ENCODE measurements at regions not wholly inside any gene's neighbourhood (a gene's known extent, or its start where the extent isn't known, plus 50 kb on each side); places are given as distances from the start of the nearest gene placed in this dataset.

- TF ChIP-seq, protein P1, sequence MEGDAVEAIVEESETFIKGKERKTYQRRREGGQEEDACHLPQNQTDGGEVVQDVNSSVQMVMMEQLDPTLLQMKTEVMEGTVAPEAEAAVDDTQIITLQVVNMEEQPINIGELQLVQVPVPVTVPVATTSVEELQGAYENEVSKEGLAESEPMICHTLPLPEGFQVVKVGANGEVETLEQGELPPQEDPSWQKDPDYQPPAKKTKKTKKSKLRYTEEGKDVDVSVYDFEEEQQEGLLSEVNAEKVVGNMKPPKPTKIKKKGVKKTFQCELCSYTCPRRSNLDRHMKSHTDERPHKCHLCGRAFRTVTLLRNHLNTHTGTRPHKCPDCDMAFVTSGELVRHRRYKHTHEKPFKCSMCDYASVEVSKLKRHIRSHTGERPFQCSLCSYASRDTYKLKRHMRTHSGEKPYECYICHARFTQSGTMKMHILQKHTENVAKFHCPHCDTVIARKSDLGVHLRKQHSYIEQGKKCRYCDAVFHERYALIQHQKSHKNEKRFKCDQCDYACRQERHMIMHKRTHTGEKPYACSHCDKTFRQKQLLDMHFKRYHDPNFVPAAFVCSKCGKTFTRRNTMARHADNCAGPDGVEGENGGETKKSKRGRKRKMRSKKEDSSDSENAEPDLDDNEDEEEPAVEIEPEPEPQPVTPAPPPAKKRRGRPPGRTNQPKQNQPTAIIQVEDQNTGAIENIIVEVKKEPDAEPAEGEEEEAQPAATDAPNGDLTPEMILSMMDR (conservative IDR thresholded peaks at IDR 0.05): no peak
- TF ChIP-seq EZH2 (IDR thresholded peaks at IDR 0.05; ENCODE audit: low read depth): no peak
Observed at GRCh38 chrX:118216087-118216486, 99.5 kb upstream of the KLHL13 start.

Measured in PC-9 (cell line).